Esophagus muscularis mucosa (tissue), 4 donors: ENCODE measurements at regions not wholly inside any gene's neighbourhood (a gene's known extent, or its start where the extent isn't known, plus 50 kb on each side); places are given as distances from the start of the nearest gene placed in this dataset.
"Not testable (repeated sequence)": the region's sequence is repeated elsewhere in the genome, so short reads cannot be mapped to it uniquely, and the experiment has no call there.

Experiments used
- DNase-seq: peaks from one replicate; pipeline ENCODE4 v3.0.0-alpha.2; 2017; ENCODE audit errors: extremely low spot score
- H3K27ac ChIP-seq, 4 donors: fragments of 200-600 bp; sonication (generic); replicated peaks in 1 of 4; 1 replicate in 3 of 4; 2 replicates in 1 of 4; pipeline ENCODE4 v1.5.1; 2016 to 2019; ENCODE audit warnings: mild to moderate bottlenecking in 1 of 4
- H3K27me3 ChIP-seq, 4 donors: fragments of 200-600 bp; sonication (generic); one replicate each; pipeline versions ENCODE4 v1.5.1 to v1.6.0; 2016 to 2019
- H3K36me3 ChIP-seq, 4 donors: fragments of 200-600 bp; sonication (generic); one replicate each; pipeline ENCODE4 v1.5.1; 2016 to 2019
- H3K4me1 ChIP-seq, 4 donors: fragments of 200-600 bp; sonication (generic); one replicate each; pipeline ENCODE4 v1.5.1; 2016 to 2019
- H3K4me3 ChIP-seq, 4 donors: fragments of 200-600 bp; sonication (generic); 1 replicate in 2 of 4; 2 replicates in 2 of 4; pipeline ENCODE4 v1.5.1; 2016 to 2019; ENCODE audit warnings: mild to moderate bottlenecking in 4 of 4, moderate library complexity in 1 of 4
- H3K9me3 ChIP-seq, 4 donors: fragments of 200-600 bp; sonication (generic); 1 replicate in 3 of 4; 2 replicates in 1 of 4; pipeline ENCODE4 v1.5.1; 2016 to 2019
- CTCF ChIP-seq, 3 experiments: fragments of 200-600 bp in 2 of 3; fragments of 450-650 bp in 1 of 3; sonication (generic) in 2 of 3; IDR thresholded peaks; one replicate each; pipeline ENCODE4 v1.5.1; 2017 to 2019; ENCODE audit warnings: antibody characterized with exemption in 3 of 3, mild to moderate bottlenecking in 2 of 3, moderate library complexity in 1 of 3
- EP300 ChIP-seq: sonication (generic); formaldehyde crosslinking; IDR thresholded peaks from one replicate; pipeline ENCODE4 v1.6.1; 2017; ENCODE audit warnings: antibody characterized with exemption
- POLR2A ChIP-seq: fragments of 450-650 bp; IDR thresholded peaks from one replicate; pipeline ENCODE4 v1.6.1; 2017; ENCODE audit warnings: antibody characterized with exemption, moderate library complexity, mild to moderate bottlenecking, low read depth
- POLR2AphosphoS5 ChIP-seq, 2 donors: sonication (generic); formaldehyde crosslinking; IDR thresholded peaks; one replicate each; pipeline ENCODE4 v1.6.1; 2017; ENCODE audit warnings: antibody characterized with exemption in 2 of 2
- WGBS: methylation state at CpG from one replicate; pipeline ENCODE4 v1.1.5; 2018; 5-methylcytosine and 5-hydroxymethylcytosine counted together
- intact Hi-C: fragments of 100-400 bp; cut with DNase I; formaldehyde crosslinking; loops from one replicate; pipeline ENCODE4 v1.15.1; 2023

- H3K4me3 ChIP-seq: no peak overlapping the region
- 100% methylated on average over 1 of the region's 1 CpG for WGBS
- intact Hi-C loops: no loop called here
Observed at GRCh38 chr2:84173041-84173440, 286.0 kb downstream of the SUCLG1 start.

GRCh38 chr2:84170979-84171378, 288.1 kb downstream of the SUCLG1 start:
- no peak for TF ChIP-seq EP300
- TF ChIP-seq CTCF (IDR thresholded peaks at IDR 0.05): no peak
- TF ChIP-seq POLR2A: no peak
- no peak for TF ChIP-seq POLR2AphosphoS5 (IDR thresholded peaks at IDR 0.05)
- DNase-seq: no peak
- H3K27me3 ChIP-seq: no peaks in the 10 kb centered on the region
- 75% methylated on average over 1 of the region's 1 CpG for WGBS
- no peaks in the 10 kb centered on the region for H3K4me1 ChIP-seq
- H3K9me3 ChIP-seq: no peaks in the 10 kb centered on the region
- H3K27ac ChIP-seq: no peak overlapping the region
- no peaks in the 10 kb centered on the region for H3K36me3 ChIP-seq
- no peak overlapping the region for H3K4me3 ChIP-seq
- intact Hi-C loops: no loop called here

More at GRCh38 chr2:84173041-84173440, 286.0 kb downstream of the SUCLG1 start:
- TF ChIP-seq EP300: no peak
- TF ChIP-seq POLR2AphosphoS5 (IDR thresholded peaks at IDR 0.05): no peak
- no peak for TF ChIP-seq POLR2A
- no peak for TF ChIP-seq CTCF (IDR thresholded peaks at IDR 0.05)
- Histone ChIP-seq H3K36me3 (no peaks in the 10 kb centered on the region), H3K27ac (no peak overlapping the region), H3K27me3 (no peaks in the 10 kb centered on the region), H3K4me1 (no peaks in the 10 kb centered on the region), H3K9me3 (no peaks in the 10 kb centered on the region)
- no peak for DNase-seq

GRCh38 chr2:84169871-84170270, 289.2 kb downstream of the SUCLG1 start:
- Histone ChIP-seq H3K36me3 (no peaks in the 10 kb centered on the region), H3K4me3 (no peak overlapping the region), H3K27me3 (no peaks in the 10 kb centered on the region), H3K9me3 (no peaks in the 10 kb centered on the region), H3K4me1 (no peaks in the 10 kb centered on the region), H3K27ac (no peak overlapping the region)
- TF ChIP-seq POLR2AphosphoS5 (IDR thresholded peaks at IDR 0.05) (no peak), CTCF (IDR thresholded peaks at IDR 0.05) (no peak), POLR2A (no peak)
- DNase-seq: no peak
- intact Hi-C loops: no loop called here
- WGBS: 89% methylated on average over 2 of the region's 2 CpGs

- H3K27ac ChIP-seq, H3K4me3 ChIP-seq, H3K27me3 ChIP-seq, H3K36me3 ChIP-seq, intact Hi-C loops, H3K9me3 ChIP-seq, DNase-seq, H3K4me1 ChIP-seq: not testable (repeated sequence)
- 67% methylated on average over 1 of the region's 1 CpG for whole genome bisulfite sequencing
Observed at GRCh38 chr2:84168552-84168951, 290.5 kb downstream of the SUCLG1 start.

- no peak for DNase-seq
- Histone ChIP-seq H3K4me1 (no peaks in the 10 kb centered on the region), H3K9me3 (no peaks in the 10 kb centered on the region), H3K27ac (no peak overlapping the region), H3K27me3 (no peaks in the 10 kb centered on the region), H3K4me3 (no peak overlapping the region), H3K36me3 (no peaks in the 10 kb centered on the region)
- 87% methylated on average over 2 of the region's 2 CpGs for WGBS
- TF ChIP-seq POLR2A: no peak
- TF ChIP-seq EP300: no peak
- TF ChIP-seq CTCF (IDR thresholded peaks at IDR 0.05): no peak
- TF ChIP-seq POLR2AphosphoS5 (IDR thresholded peaks at IDR 0.05): no peak
- intact Hi-C loops: no loop called here
Observed at GRCh38 chr2:84165256-84165655, 293.8 kb downstream of the SUCLG1 start.
